ENCODE measurements at regions not wholly inside any gene's neighbourhood (a gene's known extent, or its start where the extent isn't known, plus 50 kb on each side); places are given as distances from the start of the nearest gene placed in this dataset.
"Not testable (repeated sequence)": the region's sequence is repeated elsewhere in the genome, so short reads cannot be mapped to it uniquely, and the experiment has no call there.

DNA sequence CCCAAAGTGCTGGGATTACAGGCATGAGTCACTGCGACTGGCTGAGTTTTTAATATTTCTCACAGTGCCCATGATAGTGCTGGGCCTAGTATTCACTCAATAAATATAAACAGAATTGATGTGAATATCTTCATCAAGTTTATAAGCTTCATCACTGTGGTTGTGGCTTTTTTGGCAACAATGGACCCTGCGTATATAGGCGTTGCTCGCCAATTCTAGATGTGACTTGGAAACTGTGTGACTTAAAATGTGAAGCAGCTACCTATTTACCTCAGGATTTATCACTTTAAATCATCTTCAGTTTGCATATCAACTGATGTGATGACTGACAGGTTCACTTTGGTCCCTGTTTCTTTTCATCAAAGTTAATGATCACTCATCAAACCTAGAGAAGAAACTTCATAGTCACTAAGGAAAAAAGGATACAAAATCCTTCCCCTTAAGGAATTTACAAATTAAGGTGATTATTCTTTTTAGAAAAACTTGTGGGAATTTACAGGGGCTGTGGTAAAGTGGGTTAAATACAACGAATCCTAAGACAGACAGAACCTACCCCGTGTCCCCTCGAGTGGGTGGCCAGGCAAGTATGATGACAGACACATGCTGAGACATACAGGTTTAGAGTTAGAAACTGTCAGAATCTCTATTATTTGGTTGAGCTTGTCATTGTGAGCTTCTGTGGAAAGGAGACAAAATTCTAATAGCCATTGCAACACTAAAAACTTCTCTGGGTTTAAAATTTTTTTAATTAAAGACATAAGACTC lies 101.3 kb downstream of the AKAP11 start:
- peak in 1 of 5 donors; percentile 34 for DNase-seq

DNA sequence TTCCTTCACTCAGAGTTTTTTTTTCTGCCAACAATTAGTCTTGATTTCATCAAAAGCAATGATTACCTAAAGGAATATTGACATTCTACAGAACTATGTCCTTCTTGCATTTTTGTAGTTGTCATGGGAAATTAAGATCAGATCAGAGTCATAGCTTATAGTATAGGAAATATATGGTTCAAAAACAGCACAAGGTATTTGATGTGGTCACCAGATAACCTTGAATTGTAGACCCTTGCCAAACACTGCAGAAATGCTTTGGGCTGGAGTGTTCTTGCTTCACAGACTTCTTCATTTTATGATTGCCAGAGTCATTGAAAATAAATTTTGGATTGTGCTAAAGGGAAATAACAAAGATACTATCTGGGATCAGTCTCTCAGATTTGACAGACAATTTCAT lies 103.7 kb downstream of the AKAP11 start:
- DNase-seq: no peak

- peak in 1 of 5 donors; percentile 88 for DNase-seq
These were observed 105.9 kb downstream of the AKAP11 start for GRCh38 chr13:42377640-42378382.

DNA sequence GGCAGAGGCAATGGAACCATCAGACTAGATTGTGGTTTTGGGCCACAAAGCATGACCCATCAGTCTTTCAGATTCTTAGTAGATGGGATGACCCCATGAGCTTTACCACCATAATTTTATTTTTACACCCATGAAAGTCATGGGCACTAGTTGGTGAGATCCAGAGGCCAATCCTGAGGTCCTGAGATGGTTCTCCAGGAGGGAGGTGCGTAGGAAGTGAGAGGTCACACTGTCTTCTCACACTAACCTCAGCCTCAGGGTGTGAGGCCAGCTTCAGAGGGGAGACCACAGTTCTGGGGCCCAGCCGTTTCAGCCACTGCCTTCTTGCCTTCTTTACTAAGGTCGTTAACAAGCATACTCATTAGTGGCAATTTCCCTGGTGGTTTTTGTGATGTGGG lies 106.4 kb downstream of the AKAP11 start:
- DNase-seq: peak in 1 of 5 donors; percentile 33

- no peak for DNase-seq
These were observed 107.3 kb downstream of the AKAP11 start for GRCh38 chr13:42379241-42379640.

DNA sequence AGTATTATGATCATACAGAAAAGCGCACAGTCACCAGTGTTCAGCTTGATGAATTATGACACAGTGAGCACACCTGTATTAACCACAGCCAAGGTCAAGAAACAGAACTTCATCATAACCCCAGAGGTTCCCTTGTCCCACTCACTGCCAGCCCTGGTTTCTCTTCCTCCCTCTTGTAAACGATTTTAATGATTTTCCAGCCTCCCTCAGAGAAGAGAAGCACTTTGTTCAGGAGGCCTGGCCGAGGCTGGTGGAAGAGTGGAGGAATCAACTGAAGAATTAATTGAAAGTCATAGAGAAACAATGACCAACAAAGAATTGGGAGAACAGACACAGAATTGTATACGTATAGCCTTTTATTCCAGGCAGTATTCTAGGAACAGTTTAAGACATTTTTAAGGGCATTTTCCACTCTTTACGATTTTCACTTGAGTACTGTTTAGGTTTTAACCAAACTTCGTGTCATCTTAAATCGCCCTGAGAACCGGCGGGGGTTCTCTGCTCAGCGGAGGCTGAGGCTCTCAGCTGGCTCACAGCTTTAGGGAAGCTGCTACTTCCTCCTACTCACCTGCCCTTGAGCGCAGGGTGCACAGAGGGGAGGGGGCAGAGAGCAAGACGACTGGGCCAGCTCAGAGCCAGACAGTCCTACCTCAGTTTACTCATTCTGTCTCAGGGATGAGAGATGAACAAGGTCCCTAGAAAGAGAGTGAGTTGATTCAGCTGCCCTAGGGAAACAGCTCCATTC lies 108.6 kb downstream of the AKAP11 start:
- no peak for DNase-seq

- DNase-seq: no peak
These were observed 109.1 kb downstream of the AKAP11 start for GRCh38 chr13:42381165-42381425.

- not testable (repeated sequence) for DNase-seq
These were observed 109.5 kb downstream of the AKAP11 start for GRCh38 chr13:42381426-42381825.

DNA sequence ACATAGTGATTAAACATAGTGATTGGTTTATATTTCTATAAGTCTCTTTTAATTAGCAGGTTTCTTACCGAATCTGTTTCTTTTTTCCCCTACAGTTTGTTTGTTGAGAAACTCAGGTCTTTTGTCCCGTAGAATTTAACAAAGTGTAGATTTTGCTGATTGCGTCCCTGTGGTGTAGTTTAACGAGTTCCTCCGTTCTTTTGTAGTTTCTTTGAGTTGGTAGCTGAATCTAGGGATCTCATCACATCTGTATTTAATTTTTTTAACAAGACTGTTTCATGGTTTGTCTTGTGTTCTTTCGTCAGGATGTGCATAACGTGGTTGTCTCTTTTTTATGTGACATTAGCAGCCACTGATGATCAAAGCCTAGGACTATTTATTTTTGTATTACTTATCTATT lies 111.1 kb downstream of the AKAP11 start:
- DNase-seq: no peak

DNA sequence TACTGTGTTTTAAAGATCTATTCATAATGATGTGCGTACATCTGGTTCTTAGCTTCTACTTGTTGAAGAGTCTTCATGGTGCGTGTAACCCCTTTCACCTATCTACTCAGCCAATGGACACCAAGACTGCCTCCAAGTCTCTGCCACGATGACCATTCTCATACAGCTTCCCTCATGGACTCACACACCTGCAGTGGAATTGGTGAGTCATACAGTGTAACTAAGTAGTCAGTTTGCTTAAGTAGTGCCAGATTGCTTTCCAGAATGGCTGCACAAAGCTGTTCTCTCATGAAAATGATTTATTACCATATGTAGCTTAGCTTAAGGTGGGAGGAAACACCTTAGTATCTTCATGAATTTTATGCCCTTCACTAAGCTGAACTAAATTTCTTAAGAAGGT lies 112.3 kb downstream of the AKAP11 start:
- no peak for DNase-seq

DNA sequence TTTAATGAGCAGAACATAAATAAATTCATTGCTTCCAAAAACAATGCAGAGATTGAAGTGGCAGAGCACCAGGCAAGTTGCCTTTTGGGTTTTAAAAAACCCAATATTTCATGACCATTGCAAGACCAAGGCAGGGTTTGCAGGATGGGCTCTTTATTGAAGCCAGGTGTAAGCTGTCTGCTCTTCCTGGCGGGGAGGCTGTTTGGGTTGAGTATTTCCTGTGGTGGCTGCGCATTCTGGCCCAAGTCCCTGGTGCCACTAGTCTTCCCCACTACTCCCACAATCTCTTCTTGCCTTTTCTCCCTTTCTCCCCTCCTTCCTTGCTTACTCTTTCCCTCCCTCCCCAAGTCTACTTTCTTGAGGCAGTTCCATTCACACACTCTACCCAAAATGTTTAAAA lies 116.4 kb downstream of the AKAP11 start:
- DNase-seq: no peak

- no peak for DNase-seq
These were observed 117.1 kb downstream of the AKAP11 start for GRCh38 chr13:42389041-42389440.

DNA sequence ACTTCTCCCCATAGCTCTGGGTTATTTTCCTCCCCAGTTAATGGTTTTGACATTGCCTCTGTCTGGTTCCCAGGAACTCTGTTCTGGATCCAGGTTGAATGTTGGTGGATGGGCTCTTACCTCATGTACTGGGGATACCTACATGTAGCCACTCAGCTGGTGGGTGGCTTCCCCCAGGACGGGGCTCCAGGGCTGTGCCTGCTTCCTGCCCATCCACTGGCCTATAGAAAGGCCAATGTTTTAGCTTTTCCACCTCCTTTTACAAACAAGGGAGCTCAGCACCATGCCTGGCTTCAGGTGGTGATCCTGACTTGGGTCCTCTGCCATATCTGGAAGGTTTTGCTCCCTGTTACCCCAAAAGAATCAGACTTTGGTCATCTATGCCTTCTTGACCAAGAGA lies 120.2 kb downstream of the AKAP11 start:
- DNase-seq: no peak

GRCh38 chr13:42392716-42393572 lies 121.0 kb downstream of the AKAP11 start:
- DNase-seq: peak in 1 of 5 donors; percentile 86

GRCh38 chr13:42393573-42394360 lies 121.8 kb downstream of the AKAP11 start:
- DNase-seq: peak in 1 of 5 donors; percentile 32

- no peak for DNase-seq
These were observed 122.4 kb downstream of the AKAP11 start for GRCh38 chr13:42394361-42394708.

- peak in 1 of 5 donors; percentile 54 for DNase-seq
These were observed 122.7 kb downstream of the AKAP11 start for GRCh38 chr13:42394711-42395085.

DNA sequence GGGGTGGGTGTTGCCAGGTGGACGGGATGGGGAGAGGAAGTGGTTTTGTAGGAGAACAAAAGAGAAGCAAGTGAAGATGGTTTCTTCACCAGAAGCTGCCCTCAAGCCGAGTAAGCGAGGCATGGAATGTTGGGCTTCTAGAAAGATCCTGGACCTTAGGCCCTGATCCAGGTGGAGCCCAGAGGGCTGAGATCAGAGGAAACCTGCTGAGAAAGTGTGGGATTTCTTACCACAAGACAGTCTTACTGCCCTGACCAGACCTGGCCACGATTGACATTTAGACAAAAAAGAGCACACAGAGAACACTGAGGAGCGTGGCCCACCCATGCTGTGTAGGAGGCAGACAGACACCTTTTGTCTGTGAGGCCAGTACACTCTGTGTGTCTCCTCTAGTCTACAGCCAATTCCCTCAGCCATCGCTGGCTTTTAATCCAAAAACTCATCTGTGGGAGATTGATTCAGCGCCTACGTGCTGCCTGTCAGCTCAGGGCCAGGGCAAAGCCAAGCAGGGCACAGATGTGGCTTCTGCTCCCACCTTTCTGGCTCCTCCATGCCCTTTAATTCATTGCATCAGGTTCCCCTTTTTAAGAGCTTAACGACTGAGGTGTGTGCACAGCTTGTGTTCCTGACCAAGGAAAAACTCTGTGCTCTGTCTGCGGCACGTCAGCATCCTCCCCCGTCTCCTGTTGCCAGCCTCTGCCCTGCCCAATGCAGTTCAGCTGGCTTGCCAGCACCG lies 123.3 kb downstream of the AKAP11 start:
- DNase-seq: peak in 1 of 5 donors; percentile 56

DNA sequence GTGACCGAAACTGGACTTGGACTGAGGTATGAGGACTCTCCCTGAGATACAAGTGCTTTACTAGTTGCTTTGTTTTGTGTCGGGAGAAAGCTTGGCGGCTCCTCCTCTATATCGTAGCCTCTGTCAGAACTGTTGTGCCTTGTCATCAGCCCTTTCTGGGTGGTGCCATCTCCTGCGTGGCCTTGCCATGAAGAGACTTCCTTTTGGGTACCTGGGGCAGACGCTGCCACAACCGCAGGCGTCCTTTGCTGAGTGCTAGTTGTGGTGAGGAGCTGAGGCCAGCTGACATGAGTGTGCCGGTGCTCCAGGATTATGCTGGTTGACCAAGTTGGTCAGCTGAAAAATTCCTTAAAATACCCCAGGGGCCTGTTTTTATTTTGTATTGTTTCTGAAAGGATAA lies 124.5 kb downstream of the AKAP11 start:
- DNase-seq: peak in 3 of 5 donors; percentile 19 to 90 (median 25)

DNA sequence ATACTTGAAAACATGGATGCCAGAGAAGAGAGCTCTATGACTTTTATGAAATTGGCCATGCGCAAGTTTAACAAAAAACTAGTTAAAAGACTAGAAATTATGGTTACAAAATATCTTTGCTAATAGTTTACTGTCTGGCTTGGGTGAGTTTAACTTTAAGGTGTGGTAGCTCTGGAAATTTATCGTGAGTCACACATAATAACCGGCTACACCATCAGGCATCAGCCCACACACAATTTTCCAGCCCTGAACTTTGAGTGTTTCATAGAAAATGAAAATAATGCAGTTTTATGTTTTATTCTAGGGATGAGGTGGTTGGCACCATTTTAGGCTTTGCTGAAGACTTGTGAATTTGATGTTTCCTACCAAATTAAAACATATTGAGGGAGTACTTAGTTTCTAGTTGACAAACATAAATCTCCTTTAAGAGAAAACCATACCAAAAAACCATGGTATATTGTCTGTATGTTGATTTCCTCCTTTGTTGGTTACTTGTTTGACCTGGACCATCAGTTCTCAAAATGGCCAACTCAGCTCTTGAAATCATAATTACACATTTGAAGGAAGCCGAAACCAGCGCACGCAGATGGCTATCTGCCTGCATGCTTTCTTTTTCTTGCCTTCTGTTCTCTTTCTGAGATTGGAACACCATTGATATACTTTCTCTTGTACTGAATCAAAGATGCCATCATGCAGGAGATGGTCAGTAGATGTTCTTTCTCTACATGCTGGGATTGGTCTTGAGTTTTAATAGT lies 125.1 kb downstream of the AKAP11 start:
- DNase-seq: peak in 1 of 5 donors; percentile 42

GRCh38 chr13:42398533-42398932 lies 126.6 kb downstream of the AKAP11 start:
- DNase-seq: no peak

Measured in T-helper 1 cell (primary cell).